RCC 7860 (cell line): ENCODE measurements at regions not wholly inside any gene's neighbourhood (a gene's known extent, or its start where the extent isn't known, plus 50 kb on each side); places are given as distances from the start of the nearest gene placed in this dataset.

Experiments
- DNase-seq: peaks from one replicate; pipeline ENCODE4 v3.0.0-alpha.2; 2015; ENCODE audit warnings: low spot score
- FAIRE-seq: peaks from 2 replicates; lab custom pipeline; 2012; peaks lifted over from hg19 to GRCh38; lab: Jason Lieb, UNC

GRCh38 chr2:63658176-63658968 is 69.6 kb downstream of the MDH1 start:
- DNase-seq = no peak
- FAIRE-seq = no peak

GRCh38 chr2:63660060-63660459 is 71.3 kb downstream of the MDH1 start:
- DNase-seq (no peak), FAIRE-seq (no peak)

GRCh38 chr2:63661076-63661475 is 72.3 kb downstream of the MDH1 start:
- FAIRE-seq (no peak), DNase-seq (peak; percentile 34)

DNA sequence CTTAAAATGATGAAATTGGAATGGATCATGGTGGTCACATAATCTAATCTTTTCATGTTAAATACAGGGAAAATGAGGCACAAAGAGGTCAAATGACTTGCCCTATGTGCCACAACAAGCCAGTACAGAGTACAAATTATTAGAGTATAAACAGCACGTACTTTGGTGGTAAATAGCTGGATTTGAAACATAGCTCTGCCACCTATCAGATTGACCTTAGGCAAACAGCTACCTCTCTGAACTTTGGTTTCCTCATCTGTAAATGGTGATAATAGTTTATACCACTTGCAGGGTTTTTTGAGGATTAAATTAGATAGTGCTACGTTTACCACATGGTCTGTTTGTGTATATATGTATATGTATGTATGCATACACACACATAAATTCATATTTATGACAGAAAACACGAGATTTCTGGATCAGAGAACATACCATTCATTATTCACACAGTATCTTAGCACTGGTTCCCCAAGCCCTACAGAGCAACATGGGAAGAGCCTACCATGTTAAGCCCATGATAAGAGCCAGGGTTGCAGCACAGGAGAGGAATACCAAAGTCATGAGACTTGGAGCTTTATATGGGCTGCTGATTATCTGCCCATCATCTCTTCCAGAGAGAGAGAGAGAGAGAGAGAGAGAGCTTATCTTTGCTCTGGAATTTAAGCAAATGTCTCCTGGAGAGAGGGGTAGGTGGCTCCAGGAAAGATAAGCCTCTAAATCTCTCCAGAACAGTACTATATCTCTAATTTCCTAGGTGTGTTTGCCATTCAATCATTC is 73.5 kb downstream of the MDH1 start:
- FAIRE-seq (no peak), DNase-seq (no peak)

DNA sequence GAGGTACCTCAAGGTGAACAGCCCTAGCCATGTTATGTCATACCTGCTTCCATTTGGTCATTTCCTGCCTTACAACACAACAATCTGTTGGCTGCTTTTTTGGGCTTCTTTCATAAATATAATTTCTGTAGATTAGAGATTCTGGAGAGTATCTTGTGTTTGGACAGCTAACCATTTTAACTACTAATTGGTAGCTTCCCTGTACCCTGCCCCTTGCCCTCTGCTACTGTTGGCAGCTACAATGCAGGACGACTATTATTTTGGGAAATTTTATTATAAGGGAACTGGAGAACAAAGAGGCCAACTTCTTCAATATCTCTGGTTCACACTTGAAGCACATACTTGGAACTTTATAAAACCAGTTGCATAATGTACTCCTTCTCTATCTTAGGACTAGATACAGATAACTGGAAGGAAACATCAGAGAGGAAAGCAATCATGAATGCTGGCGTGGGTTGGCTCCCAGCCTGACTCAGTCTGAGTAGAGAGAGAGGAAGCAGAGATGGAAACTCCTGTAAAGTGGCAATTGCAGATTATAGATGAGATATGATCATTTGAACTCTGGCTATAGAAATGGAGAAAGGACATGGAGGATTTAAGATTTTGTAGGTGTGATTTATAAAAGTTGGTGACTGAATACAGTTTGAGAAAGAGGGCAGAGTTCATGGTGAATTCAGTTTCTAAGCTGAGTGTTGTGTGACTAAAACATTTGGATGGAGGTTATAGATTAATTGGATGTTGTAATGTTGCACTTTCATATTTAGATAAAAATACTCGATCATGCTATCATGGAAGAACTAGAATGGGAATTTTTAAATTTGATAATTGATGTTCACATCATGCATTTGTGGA is 74.5 kb downstream of the MDH1 start:
- FAIRE-seq (no peak), DNase-seq (no peak)

DNA sequence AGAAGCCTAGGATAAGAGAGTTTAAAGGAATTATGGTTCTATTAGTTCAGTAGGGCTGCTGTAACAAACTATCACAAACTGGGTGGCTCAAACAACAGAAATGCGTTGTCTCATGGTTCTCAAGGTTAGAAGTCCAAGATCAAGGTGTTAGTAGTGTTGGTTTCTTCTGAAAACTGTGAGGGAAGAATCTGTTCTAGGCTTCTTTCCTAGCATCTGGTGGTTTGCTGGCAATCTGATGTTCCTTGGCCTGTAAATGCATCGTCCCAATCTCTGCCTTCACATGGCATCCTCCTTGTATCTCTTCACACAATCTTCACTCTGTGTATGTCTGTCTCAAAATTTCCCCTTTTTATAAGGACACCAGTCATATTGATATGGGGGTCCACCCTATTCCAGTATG is 76.3 kb downstream of the MDH1 start:
- no peak for DNase-seq
- no peak for FAIRE-seq

DNA sequence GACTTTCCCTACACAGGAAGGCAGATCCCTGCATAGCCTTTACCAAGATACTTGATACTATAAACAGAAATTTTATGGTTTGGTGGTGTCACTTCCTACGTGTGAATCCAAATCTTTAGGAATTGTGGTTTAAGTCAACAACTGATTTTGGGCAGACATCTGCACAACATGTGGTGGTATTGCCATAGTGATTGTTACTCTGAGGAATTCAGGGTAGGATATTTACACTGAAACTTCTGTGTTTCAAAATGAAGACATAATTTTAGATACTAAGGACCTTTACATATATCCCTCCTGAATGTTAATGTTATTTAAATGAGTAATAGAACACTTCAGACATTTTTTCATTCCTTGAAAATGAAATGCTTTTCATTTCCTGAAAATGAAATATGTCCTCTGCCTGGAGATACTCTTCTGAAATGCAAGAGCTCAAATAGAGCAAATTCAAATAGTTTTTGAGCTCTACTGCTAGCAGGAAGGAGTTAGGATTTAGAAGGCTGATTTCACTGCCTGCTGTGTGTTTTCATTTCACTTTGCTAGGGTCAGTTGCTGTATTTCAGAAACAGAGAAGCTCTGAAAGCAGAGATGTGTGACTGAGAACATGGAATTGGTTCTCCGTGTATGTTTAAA is 77.2 kb downstream of the MDH1 start:
- FAIRE-seq = no peak
- DNase-seq = no peak

GRCh38 chr2:63667132-63667700 is 78.5 kb downstream of the MDH1 start:
- no peak for DNase-seq
- FAIRE-seq = no peak

DNA sequence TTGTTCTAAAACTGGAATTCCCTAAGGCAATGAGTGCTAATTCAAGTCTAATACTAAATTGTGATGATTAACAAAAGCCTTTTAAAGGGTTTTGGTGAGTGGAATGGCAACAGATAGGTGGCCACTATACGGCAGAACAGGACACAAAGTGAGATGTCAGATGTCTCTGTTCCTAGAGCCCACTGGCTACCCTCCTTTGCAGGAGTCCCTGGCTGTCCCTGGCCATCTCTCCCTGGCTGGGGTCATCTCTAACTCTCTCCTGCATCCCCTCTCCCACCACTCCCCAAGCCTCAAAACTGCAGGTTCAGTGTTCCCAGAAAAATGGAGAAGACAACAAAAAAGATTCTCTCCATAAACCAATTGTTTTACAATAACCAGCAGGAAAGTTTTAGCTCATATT is 79.2 kb downstream of the MDH1 start:
- no peak for FAIRE-seq
- no peak for DNase-seq

DNA sequence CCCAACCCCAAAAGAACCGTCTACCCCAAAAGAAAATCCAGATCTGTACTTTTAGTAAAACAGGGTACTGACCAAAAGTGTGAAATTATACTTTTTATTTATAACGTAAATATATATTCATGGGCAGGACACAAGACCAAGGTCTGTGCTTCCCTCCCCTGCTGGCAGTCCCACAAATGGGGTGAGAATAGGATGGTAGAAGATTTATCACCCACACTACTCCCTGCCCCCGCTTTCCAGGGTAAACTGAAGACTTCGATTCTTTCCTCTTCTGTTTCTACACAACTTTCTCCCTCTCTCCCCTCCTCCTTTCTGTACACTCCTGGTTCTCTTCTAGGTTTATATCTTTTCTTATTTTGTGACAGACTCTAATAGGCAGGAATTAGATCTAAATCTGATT is 79.7 kb downstream of the MDH1 start:
- no peak for DNase-seq
- FAIRE-seq = no peak

- DNase-seq = no peak
- FAIRE-seq = no peak
Measured at GRCh38 chr2:63669596-63669995, 80.8 kb downstream of the MDH1 start.

DNA sequence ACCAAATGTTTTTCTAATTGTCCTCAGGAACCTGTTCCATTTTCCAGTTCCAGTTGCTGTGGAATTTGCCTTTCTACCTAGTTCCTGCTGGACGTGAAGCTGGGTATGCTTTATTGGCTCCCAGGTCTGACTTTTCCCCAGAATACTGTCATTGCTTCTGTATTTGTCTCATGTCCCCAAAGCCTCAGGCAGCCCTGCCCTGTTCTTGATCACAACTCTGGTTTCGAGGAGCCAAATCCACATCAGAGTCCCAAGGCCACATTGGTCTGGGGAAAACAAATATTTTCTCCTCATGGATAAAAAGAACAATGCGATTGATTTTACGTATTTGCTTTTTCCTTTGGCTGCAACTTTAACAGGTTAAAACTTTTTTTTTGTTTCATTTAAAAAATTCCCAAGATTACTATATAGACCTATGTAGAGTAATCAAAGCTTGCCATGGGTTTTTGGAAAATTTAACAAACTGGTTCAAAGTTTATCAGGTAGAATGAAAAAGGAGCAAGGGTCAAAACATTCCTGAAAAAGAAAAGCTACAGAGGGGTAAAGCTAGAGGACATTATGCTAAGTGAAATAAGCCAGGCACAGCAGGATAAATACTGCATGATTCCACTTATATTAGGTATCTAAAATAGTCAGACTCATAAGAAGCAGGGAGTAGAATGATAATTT is 85.2 kb downstream of the MDH1 start:
- no peak for DNase-seq
- no peak for FAIRE-seq

- FAIRE-seq (no peak), DNase-seq (no peak)
Measured at GRCh38 chr2:63675026-63675425, 86.3 kb downstream of the MDH1 start.

- no peak for DNase-seq
- no peak for FAIRE-seq
Measured at GRCh38 chr2:63676135-63676534, 87.4 kb downstream of the MDH1 start.

GRCh38 chr2:63678085-63678484 is 89.3 kb downstream of the MDH1 start:
- no peak for FAIRE-seq
- DNase-seq = no peak

DNA sequence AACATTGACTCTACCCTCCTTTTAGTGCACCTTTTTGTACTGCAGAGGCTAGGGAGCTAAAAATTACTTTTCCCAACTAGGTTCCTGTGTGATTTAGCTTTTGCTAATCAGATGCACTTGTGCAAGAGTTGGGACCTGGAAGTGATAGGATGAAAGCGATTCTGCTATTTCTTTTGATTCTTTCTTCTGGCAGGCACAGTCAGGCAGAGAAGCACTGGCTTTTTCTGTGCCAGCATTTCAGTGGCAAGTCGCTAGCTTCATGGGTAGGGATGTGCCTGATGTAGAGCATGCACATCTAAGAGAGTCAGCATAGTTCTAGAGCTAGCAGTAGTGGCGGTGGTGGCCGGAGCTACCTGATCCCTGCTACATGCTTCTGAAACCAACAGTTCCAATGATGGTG is 89.8 kb downstream of the MDH1 start:
- no peak for FAIRE-seq
- no peak for DNase-seq

GRCh38 chr2:63679252-63679855 is 90.6 kb downstream of the MDH1 start:
- DNase-seq (no peak), FAIRE-seq (no peak)

GRCh38 chr2:63680455-63680854 is 91.7 kb downstream of the MDH1 start:
- FAIRE-seq (no peak), DNase-seq (no peak)

GRCh38 chr2:63681896-63682295 is 93.1 kb downstream of the MDH1 start:
- FAIRE-seq (no peak), DNase-seq (no peak)
